ENCODE measurements at regions not wholly inside any gene's neighbourhood (a gene's known extent, or its start where the extent isn't known, plus 50 kb on each side); places are given as distances from the start of the nearest gene placed in this dataset.

DNA sequence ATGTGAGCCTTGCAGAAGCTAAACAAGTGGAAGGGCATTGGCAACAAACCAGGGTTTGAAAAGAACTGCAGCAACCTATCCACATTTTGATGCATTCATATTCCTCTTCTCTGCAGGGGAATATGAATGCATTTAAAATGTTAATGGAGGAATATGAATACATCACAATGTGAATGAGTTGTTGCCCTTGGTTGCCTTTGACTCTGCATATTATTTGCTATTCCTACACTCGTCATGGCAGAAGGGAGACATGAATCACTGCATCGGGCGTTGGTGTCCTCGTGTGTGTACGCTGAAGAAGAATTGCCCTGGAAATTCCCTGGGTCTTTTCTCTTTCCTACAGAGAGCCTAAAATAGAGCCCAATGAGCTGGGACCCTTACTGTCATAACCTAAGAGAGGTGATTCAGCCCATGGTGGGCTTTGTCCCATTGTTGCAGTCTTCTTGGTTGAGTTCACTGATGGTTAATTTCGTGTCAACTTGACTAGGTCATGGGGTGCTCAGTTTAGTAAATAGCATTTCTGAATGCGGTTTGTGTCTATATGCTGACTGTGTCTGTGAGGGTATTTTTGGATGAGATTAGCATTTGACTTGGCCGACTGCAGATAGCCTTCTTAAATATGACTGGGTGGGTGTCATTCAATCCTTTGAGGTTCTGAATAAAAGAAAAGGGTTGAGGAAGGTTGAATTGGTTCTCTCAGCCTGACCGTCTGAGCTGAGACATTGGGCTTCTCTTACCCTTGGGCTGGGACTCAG, 1422.9 kb upstream of the TMEM132C start:
- H3K9me3 ChIP-seq = no peaks in the 10 kb centered on the region
- no peaks in the 10 kb centered on the region for H3K27me3 ChIP-seq (replicated peaks; ENCODE audit: insufficient read depth)
- H3K4me3 ChIP-seq = no peak overlapping the region
- no peak overlapping the region for H3K27ac ChIP-seq
- TF ChIP-seq, protein P1, sequence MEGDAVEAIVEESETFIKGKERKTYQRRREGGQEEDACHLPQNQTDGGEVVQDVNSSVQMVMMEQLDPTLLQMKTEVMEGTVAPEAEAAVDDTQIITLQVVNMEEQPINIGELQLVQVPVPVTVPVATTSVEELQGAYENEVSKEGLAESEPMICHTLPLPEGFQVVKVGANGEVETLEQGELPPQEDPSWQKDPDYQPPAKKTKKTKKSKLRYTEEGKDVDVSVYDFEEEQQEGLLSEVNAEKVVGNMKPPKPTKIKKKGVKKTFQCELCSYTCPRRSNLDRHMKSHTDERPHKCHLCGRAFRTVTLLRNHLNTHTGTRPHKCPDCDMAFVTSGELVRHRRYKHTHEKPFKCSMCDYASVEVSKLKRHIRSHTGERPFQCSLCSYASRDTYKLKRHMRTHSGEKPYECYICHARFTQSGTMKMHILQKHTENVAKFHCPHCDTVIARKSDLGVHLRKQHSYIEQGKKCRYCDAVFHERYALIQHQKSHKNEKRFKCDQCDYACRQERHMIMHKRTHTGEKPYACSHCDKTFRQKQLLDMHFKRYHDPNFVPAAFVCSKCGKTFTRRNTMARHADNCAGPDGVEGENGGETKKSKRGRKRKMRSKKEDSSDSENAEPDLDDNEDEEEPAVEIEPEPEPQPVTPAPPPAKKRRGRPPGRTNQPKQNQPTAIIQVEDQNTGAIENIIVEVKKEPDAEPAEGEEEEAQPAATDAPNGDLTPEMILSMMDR (IDR thresholded peaks at IDR 0.05) = no peak
- ATAC-seq (ENCODE audit: insufficient number of reproducible peaks, low FRiP score, low read depth) (no peak), DNase-seq (ENCODE audit: low spot score) (no peak)
- no peaks in the 10 kb centered on the region for H3K36me3 ChIP-seq
- H3K4me1 ChIP-seq (ENCODE audit: control insufficient read depth in 1 of 2, low read depth in 2 of 2) = no peaks in the 10 kb centered on the region

DNA sequence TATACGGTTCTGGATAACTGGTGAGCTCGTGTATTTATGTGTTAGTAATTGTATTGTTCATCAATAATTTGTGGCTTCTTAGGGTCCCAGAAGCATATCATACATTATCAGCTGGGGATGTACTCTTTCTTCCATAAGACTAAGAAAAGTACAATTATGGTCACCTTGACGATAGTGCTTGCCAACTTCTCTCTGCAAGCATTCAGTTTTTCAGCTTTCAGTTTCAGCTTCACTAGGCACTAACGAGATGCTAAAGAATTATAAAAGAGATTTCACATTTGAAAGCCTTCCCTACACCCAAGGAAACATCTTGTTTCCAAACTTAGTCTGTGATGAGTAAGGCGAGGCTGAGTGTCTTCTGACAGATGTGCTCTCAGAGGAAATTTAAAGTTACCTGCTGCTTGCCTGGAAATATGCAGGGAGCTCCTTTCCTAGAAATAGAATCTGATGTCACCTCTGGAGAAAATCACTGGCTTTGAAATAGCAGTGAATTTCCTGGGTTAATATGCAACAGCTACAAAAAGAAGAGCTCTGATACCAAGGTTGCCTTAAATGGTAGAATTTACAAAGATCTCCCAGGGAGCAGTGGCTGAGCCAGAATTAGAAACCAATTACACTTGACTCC, 1419.9 kb upstream of the TMEM132C start:
- Histone ChIP-seq H3K27ac (no peak overlapping the region), H3K27me3 (replicated peaks; ENCODE audit: insufficient read depth) (no peaks in the 10 kb centered on the region), H3K4me3 (no peak overlapping the region), H3K4me1 (ENCODE audit: control insufficient read depth in 1 of 2, low read depth in 2 of 2) (no peaks in the 10 kb centered on the region), H3K9me3 (no peaks in the 10 kb centered on the region), H3K36me3 (no peaks in the 10 kb centered on the region)
- DNase-seq (ENCODE audit: low spot score) (no peak), ATAC-seq (ENCODE audit: insufficient number of reproducible peaks, low FRiP score, low read depth) (no peak)
- TF ChIP-seq, protein P1 (IDR thresholded peaks at IDR 0.05) = no peak

DNA sequence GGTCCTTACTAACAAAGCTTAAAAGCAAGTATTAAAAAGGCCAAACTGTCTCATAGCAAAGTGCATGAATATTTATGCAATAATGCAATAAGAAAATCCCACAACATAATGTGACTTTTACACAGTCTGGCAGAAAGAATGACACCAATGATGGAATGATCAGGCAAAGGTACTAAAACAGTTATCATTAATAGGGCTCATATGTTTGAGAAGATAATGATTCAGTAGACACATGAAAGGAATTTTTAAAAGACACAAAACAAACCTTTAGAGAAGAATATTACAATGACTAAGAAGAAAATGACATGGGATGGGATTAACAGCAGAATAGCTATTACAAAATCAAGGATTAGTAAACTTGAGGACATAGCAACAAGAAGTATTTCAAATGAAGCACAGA, 1411.2 kb upstream of the TMEM132C start:
- no peaks in the 10 kb centered on the region for H3K36me3 ChIP-seq
- no peaks in the 10 kb centered on the region for H3K9me3 ChIP-seq
- no peaks in the 10 kb centered on the region for H3K27me3 ChIP-seq (replicated peaks; ENCODE audit: insufficient read depth)
- H3K27ac ChIP-seq = no peak overlapping the region
- ATAC-seq (ENCODE audit: insufficient number of reproducible peaks, low FRiP score, low read depth) (no peak), DNase-seq (ENCODE audit: low spot score) (no peak)
- TF ChIP-seq, protein P1 (IDR thresholded peaks at IDR 0.05) = no peak
- no peaks in the 10 kb centered on the region for H3K4me1 ChIP-seq (ENCODE audit: control insufficient read depth in 1 of 2, low read depth in 2 of 2)
- no peak overlapping the region for H3K4me3 ChIP-seq

DNA sequence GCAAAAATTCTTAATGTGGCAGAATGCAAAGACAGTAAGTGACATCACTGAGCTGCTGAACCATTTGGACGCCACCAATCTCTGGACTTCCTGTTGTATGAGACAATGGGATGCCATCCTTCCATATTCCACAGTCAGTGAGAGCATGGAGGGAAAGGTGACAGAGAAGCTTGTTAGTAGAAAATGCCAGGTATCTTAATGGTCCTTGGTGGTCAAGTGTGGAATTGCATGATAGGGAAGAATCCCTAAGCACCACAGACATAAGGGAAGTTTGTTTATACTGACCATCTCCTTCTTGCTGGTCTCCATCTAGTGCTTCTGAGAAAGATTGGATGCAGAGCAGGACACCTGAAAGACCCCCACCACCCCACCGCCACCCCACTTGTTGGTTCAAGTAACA, 1410.0 kb upstream of the TMEM132C start:
- Histone ChIP-seq H3K36me3 (no peaks in the 10 kb centered on the region), H3K27me3 (replicated peaks; ENCODE audit: insufficient read depth) (no peaks in the 10 kb centered on the region), H3K9me3 (no peaks in the 10 kb centered on the region), H3K4me3 (no peak overlapping the region), H3K4me1 (ENCODE audit: control insufficient read depth in 1 of 2, low read depth in 2 of 2) (no peaks in the 10 kb centered on the region), H3K27ac (no peak overlapping the region)
- ATAC-seq (ENCODE audit: insufficient number of reproducible peaks, low FRiP score, low read depth) = no peak
- no peak for DNase-seq (ENCODE audit: low spot score)
- TF ChIP-seq, protein P1 (IDR thresholded peaks at IDR 0.05) = no peak

- no peaks in the 10 kb centered on the region for H3K36me3 ChIP-seq
- ATAC-seq (ENCODE audit: insufficient number of reproducible peaks, low FRiP score, low read depth) (no peak), DNase-seq (ENCODE audit: low spot score) (no peak)
- TF ChIP-seq, protein P1 (IDR thresholded peaks at IDR 0.05) = no peak
- H3K9me3 ChIP-seq = no peaks in the 10 kb centered on the region
- no peak overlapping the region for H3K27ac ChIP-seq
- no peaks in the 10 kb centered on the region for H3K27me3 ChIP-seq (replicated peaks; ENCODE audit: insufficient read depth)
- no peak overlapping the region for H3K4me3 ChIP-seq
- H3K4me1 ChIP-seq (ENCODE audit: control insufficient read depth in 1 of 2, low read depth in 2 of 2) = no peaks in the 10 kb centered on the region
Observed at GRCh38 chr12:126858560-126858959, 1408.4 kb upstream of the TMEM132C start.
